Neural cell (in vitro differentiated cells): ENCODE measurements at regions not wholly inside any gene's neighbourhood (a gene's known extent, or its start where the extent isn't known, plus 50 kb on each side); places are given as distances from the start of the nearest gene placed in this dataset.

Experiments used
- CTCF ChIP-seq: fragments of 450-650 bp; IDR thresholded peaks from 2 replicates; pipeline ENCODE4 v1.5.1; 2014; ENCODE audit warnings: antibody characterized with exemption, mild to moderate bottlenecking, moderate library complexity; ENCODE audit not compliant: poor library complexity, severe bottlenecking
- EP300 ChIP-seq: fragments of 450-650 bp; conservative IDR thresholded peaks from 2 replicates; pipeline ENCODE4 v1.6.1; 2014; ENCODE audit warnings: antibody characterized with exemption, mild to moderate bottlenecking, moderate library complexity; ENCODE audit not compliant: poor library complexity, severe bottlenecking
- MXI1 ChIP-seq: fragments of 450-650 bp; conservative IDR thresholded peaks from 2 replicates; pipeline ENCODE4 v1.6.1; 2014; ENCODE audit warnings: antibody characterized with exemption, mild to moderate bottlenecking; ENCODE audit not compliant: poor library complexity, severe bottlenecking
- POLR2AphosphoS5 ChIP-seq: IDR thresholded peaks from 2 replicates; pipeline ENCODE4 v1.6.1; 2012
- RAD21 ChIP-seq: fragments of 450-650 bp; conservative IDR thresholded peaks from 2 replicates; pipeline ENCODE4 v1.6.1; 2014; ENCODE audit warnings: antibody characterized with exemption, mild to moderate bottlenecking, moderate library complexity

GRCh38 chr5:67808340-67808739, 407.2 kb upstream of the PIK3R1 start:
- TF ChIP-seq CTCF (no peak), POLR2AphosphoS5 (no peak), RAD21 (no peak), MXI1 (no peak), EP300 (no peak)
